IMR-90 (cell line): ENCODE measurements at regions not wholly inside any gene's neighbourhood (a gene's known extent, or its start where the extent isn't known, plus 50 kb on each side); places are given as distances from the start of the nearest gene placed in this dataset.

ENCODE experiments used
- ATAC-seq: fragments of 200-7000 bp; cut with Tn5 transposase; 2 replicates; pipeline ENCODE4 v1.9.1; 2020; ENCODE audit warnings: low read depth, mild to moderate bottlenecking, moderate library complexity
- BruUV-seq: library from RNA; stranded (reverse); fragments of 400-500 nt; replicated peaks from 2 replicates; lab custom pipeline; 2021; lab: Mats Ljungman, UMichigan
- CTCF ChIA-PET: fragments of 300-600 bp; formaldehyde crosslinking; extraction: SDS; loops from one replicate; lab custom pipeline; 2021; ENCODE audit warnings: antibody characterized with exemption; lab: Yijun Ruan, JAX
- POLR2A ChIA-PET: fragments of 300-600 bp; sonication (Branson Sonifier 250); formaldehyde crosslinking; loops from one replicate; lab custom pipeline; 2022; ENCODE audit warnings: antibody characterized with exemption; ENCODE audit not compliant: unreplicated experiment; lab: Charles Lee
- DNase-seq: peaks from one replicate; pipeline ENCODE4 v3.0.0; 2013
- H2AFZ ChIP-seq: replicated peaks from 2 replicates; pipeline ENCODE3; 2013; ENCODE audit warnings: low read length, mild to moderate bottlenecking; ENCODE audit not compliant: poor library complexity
- H2AK5ac ChIP-seq: 2 replicates; pipeline ENCODE4 v1.6.1; 2013; ENCODE audit warnings: low read depth, low read length, inconsistent platforms
- H2AK9ac ChIP-seq: replicated peaks from 2 replicates; pipeline ENCODE3; 2013; ENCODE audit warnings: mild to moderate bottlenecking, low read depth, low read length, moderate library complexity; ENCODE audit not compliant: poor library complexity
- H2BK120ac ChIP-seq: 2 replicates; pipeline ENCODE4 v1.6.1; 2013; ENCODE audit warnings: low read depth, low read length, inconsistent platforms
- H2BK15ac ChIP-seq: 3 replicates; pipeline ENCODE4 v1.6.1; 2013; ENCODE audit warnings: low read depth, low read length, inconsistent platforms
- H2BK20ac ChIP-seq: 2 replicates; pipeline ENCODE4 v1.6.1; 2013; ENCODE audit warnings: low read depth, mild to moderate bottlenecking, inconsistent platforms, low read length, moderate library complexity
- H2BK5ac ChIP-seq: 2 replicates; pipeline ENCODE4 v1.6.1; 2013; ENCODE audit warnings: mild to moderate bottlenecking, low read depth, low read length, inconsistent platforms; ENCODE audit not compliant: poor library complexity, severe bottlenecking
- H3K14ac ChIP-seq: replicated peaks from 2 replicates; pipeline ENCODE4 v1.6.1; 2013; ENCODE audit warnings: low read depth, low read length, inconsistent platforms
- H3K18ac ChIP-seq: 2 replicates; pipeline ENCODE4 v1.6.1; 2013; ENCODE audit warnings: low read depth, low read length, control low read depth
- H3K23ac ChIP-seq: 2 replicates; pipeline ENCODE4 v1.6.1; 2013; ENCODE audit warnings: low read depth, low read length, inconsistent platforms
- H3K27ac ChIP-seq: 2 replicates; pipeline ENCODE4 v1.5.1; 2013; ENCODE audit warnings: mild to moderate bottlenecking, control low read depth, low read length; ENCODE audit not compliant: insufficient read depth
- H3K27me3 ChIP-seq: 2 replicates; pipeline ENCODE4 v1.6.1; 2013; ENCODE audit warnings: low read length; ENCODE audit not compliant: control insufficient read depth, insufficient read depth
- H3K36me3 ChIP-seq: 2 replicates; pipeline ENCODE4 v1.6.1; 2013; ENCODE audit warnings: low read length, mixed read lengths; ENCODE audit not compliant: control insufficient read depth, insufficient read depth
- H3K4ac ChIP-seq: 2 replicates; pipeline ENCODE4 v1.6.1; 2013; ENCODE audit warnings: low read depth, low read length, inconsistent platforms
- H3K4me1 ChIP-seq: 2 replicates; pipeline ENCODE4 v1.6.1; 2013; ENCODE audit warnings: low read length, mixed read lengths; ENCODE audit not compliant: control insufficient read depth, insufficient read depth
- H3K4me2 ChIP-seq: 2 replicates; pipeline ENCODE4 v1.6.1; 2013; ENCODE audit warnings: low read depth, mild to moderate bottlenecking, control low read depth, low read length, moderate library complexity
- H3K4me3 ChIP-seq: 2 replicates; pipeline ENCODE4 v1.5.1; 2013; ENCODE audit warnings: low read depth, mild to moderate bottlenecking, control low read depth, low read length, moderate library complexity; ENCODE audit not compliant: insufficient read depth
- H3K56ac ChIP-seq: 2 replicates; pipeline ENCODE4 v1.6.1; 2013; ENCODE audit warnings: low read length, inconsistent platforms; ENCODE audit not compliant: insufficient read depth; ENCODE audit errors: extremely low read depth
- H3K79me1 ChIP-seq, 2 experiments: 2 replicates each; pipeline ENCODE4 v1.6.1; 2013; ENCODE audit warnings: low read length in 2 of 2, inconsistent platforms in 1 of 2, low read depth in 1 of 2
- H3K9ac ChIP-seq: 2 replicates; pipeline ENCODE4 v1.6.1; 2013; ENCODE audit warnings: low read depth, low read length, control low read depth
- H3K9me1 ChIP-seq: 2 replicates; pipeline ENCODE4 v1.6.1; 2013; ENCODE audit warnings: low read length, inconsistent platforms; ENCODE audit not compliant: insufficient read depth
- H3K9me3 ChIP-seq: 2 replicates; pipeline ENCODE4 v1.6.1; 2013; ENCODE audit warnings: low read length; ENCODE audit not compliant: control insufficient read depth, insufficient read depth
- H4K20me1 ChIP-seq: 2 replicates; pipeline ENCODE4 v1.6.1; 2013; ENCODE audit warnings: low read length, inconsistent platforms; ENCODE audit not compliant: insufficient read depth
- H4K5ac ChIP-seq: 2 replicates; pipeline ENCODE4 v1.6.1; 2013; ENCODE audit warnings: mild to moderate bottlenecking, low read depth, low read length, control low read depth
- H4K8ac ChIP-seq, 2 experiments: 2 replicates each; pipeline ENCODE4 v1.6.1; 2013; ENCODE audit warnings: low read depth in 2 of 2, low read length in 2 of 2, control low read depth in 1 of 2, inconsistent platforms in 1 of 2
- H4K91ac ChIP-seq: 2 replicates; pipeline ENCODE4 v1.6.1; 2013; ENCODE audit warnings: low read depth, low read length, inconsistent platforms; ENCODE audit not compliant: insufficient read depth
- MAFK ChIP-seq: IDR thresholded peaks from 2 replicates; pipeline ENCODE4 v1.6.1; 2012; ENCODE audit warnings: low read depth, low read length, improper control_type of control experiment
- RCOR1 ChIP-seq: IDR thresholded peaks from 2 replicates; pipeline ENCODE4 v1.6.1; 2012; ENCODE audit warnings: mild to moderate bottlenecking, low read length, improper control_type of control experiment; ENCODE audit not compliant: insufficient replicate concordance
- WGBS, 2 experiments: methylation state at CpG; one replicate each; pipeline versions ENCODE4 v1.1.5 to v1.1.7; 2013; ENCODE audit warnings: missing lambda C conversion rate in 2 of 2; ENCODE audit not compliant: insufficient read length in 1 of 2; ENCODE audit errors: extremely low coverage in 2 of 2; 5-methylcytosine and 5-hydroxymethylcytosine counted together
- dilution Hi-C: fragments of 300-500 bp; cut with HindIII; formaldehyde crosslinking; loops from one replicate; pipeline ENCODE4 v1.14.3; 2018; ENCODE audit warnings: low sequenced_read_pairs; ENCODE audit not compliant: unreplicated experiment
- in situ Hi-C: fragments of 300-500 bp; cut with MboI; formaldehyde crosslinking; loops from 3 replicates; pipeline ENCODE4 v1.14.3; 2019; ENCODE audit warnings: low sequenced_read_pairs, inconsistent platforms, mixed read lengths
- intact Hi-C: fragments of 100-400 bp; cut with micrococcal nuclease; formaldehyde crosslinking; loops from 2 replicates; pipeline ENCODE4 v1.10.0; 2022

DNA sequence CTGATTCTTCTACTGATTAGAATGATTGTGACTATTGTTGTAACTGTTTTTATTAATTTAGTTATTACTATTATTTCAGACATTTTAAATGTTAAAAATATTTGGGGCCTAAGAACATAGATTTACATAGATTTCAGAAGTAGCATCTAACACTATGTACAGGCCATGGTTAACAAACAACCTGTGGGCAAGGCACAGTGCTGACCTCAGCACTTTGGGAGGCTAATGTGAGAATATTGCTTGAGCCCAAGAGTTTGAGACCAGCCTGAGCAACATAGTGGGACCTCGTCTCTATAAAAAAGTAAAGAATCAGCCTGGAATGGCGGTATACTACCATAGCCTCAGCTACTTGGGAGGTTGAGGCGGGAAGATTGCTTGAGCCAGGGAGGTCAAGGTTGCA, 69.1 kb upstream of the CNTN4 start:
- no peaks in the 10 kb centered on the region for H3K79me1 ChIP-seq
- no peak overlapping the region for H2BK120ac ChIP-seq
- H3K9ac ChIP-seq, result no peak overlapping the region
- H3K36me3 ChIP-seq, result no peaks in the 10 kb centered on the region
- no peak for DNase-seq
- BruUV-seq, result no TSS peak
- dilution Hi-C loops, result no loop called here
- WGBS, 2 experiments, result no CpG with 5 or more reads among the region's 3 CpGs
- no peak overlapping the region for H2AK9ac ChIP-seq
- H2BK5ac ChIP-seq, result no peak overlapping the region
- H3K56ac ChIP-seq, result no peak overlapping the region
- H2AFZ ChIP-seq, result no peak overlapping the region
- H3K23ac ChIP-seq, result no peak overlapping the region
- H3K9me1 ChIP-seq, result no peaks in the 10 kb centered on the region
- no peak overlapping the region for H3K4me2 ChIP-seq
- no peak overlapping the region for H3K4me3 ChIP-seq
- H2BK15ac ChIP-seq, result no peak overlapping the region
- intact Hi-C loops, result no loop called here
- H4K5ac ChIP-seq, result no peak overlapping the region
- no peak for ATAC-seq
- H2BK20ac ChIP-seq, result no peak overlapping the region
- peak; percentile 73 for TF ChIP-seq MAFK
- no peak for TF ChIP-seq RCOR1
- H4K91ac ChIP-seq, result no peak overlapping the region
- H3K27ac ChIP-seq, result no peak overlapping the region
- ChIA-PET CTCF (no interaction called here), POLR2A (no interaction called here)
- H2AK5ac ChIP-seq, result no peak overlapping the region
- no peak overlapping the region for H3K18ac ChIP-seq
- H4K8ac ChIP-seq, result no peak overlapping the region
- in situ Hi-C loops, result no loop called here
- no peaks in the 10 kb centered on the region for H3K4me1 ChIP-seq
- H4K20me1 ChIP-seq, result no peaks in the 10 kb centered on the region
- H3K27me3 ChIP-seq, result no peaks in the 10 kb centered on the region
- no peak overlapping the region for H3K4ac ChIP-seq
- peaks cover 8% of the 10 kb centered on the region for H3K9me3 ChIP-seq
- no peak overlapping the region for H3K14ac ChIP-seq
